ENCODE measurements at regions not wholly inside any gene's neighbourhood (a gene's known extent, or its start where the extent isn't known, plus 50 kb on each side); places are given as distances from the start of the nearest gene placed in this dataset.

GRCh38 chr20:48166082-48166835 lies 381.0 kb upstream of the SULF2 start:
- no peaks in the 10 kb centered on the region for H3K9me3 Mint-ChIP-seq
- no peak overlapping the region for H3K4me3 Mint-ChIP-seq
- no peaks in the 10 kb centered on the region for H3K36me3 Mint-ChIP-seq (ENCODE audit: low read depth)
- DNase-seq (ENCODE audit: low read depth, low spot score): no peak
- H3K4me1 Mint-ChIP-seq: peaks cover 14% of the 10 kb centered on the region
- H3K27ac Mint-ChIP-seq (ENCODE audit: unreplicated experiment): no peak overlapping the region
- peaks cover 11% of the 10 kb centered on the region for H3K27me3 Mint-ChIP-seq (ENCODE audit: low read depth)
- TF ChIP-seq CTCF (conservative IDR thresholded peaks at IDR 0.05): no peak

- peaks cover 11% of the 10 kb centered on the region for H3K27me3 Mint-ChIP-seq (ENCODE audit: low read depth)
- no peak overlapping the region for H3K27ac Mint-ChIP-seq (ENCODE audit: unreplicated experiment)
- no peaks in the 10 kb centered on the region for H3K9me3 Mint-ChIP-seq
- H3K4me1 Mint-ChIP-seq: peaks cover 9% of the 10 kb centered on the region
- H3K36me3 Mint-ChIP-seq (ENCODE audit: low read depth): no peaks in the 10 kb centered on the region
- H3K4me3 Mint-ChIP-seq: no peak overlapping the region
- no peak for TF ChIP-seq CTCF (conservative IDR thresholded peaks at IDR 0.05)
- DNase-seq (ENCODE audit: low read depth, low spot score): no peak
Observed at GRCh38 chr20:48165401-48165685, 380.1 kb upstream of the SULF2 start.

- no peaks in the 10 kb centered on the region for H3K36me3 Mint-ChIP-seq (ENCODE audit: low read depth)
- H3K27me3 Mint-ChIP-seq (ENCODE audit: low read depth): peaks cover 8% of the 10 kb centered on the region
- no peak overlapping the region for H3K27ac Mint-ChIP-seq (ENCODE audit: unreplicated experiment)
- no peaks in the 10 kb centered on the region for H3K9me3 Mint-ChIP-seq
- no peak overlapping the region for H3K4me3 Mint-ChIP-seq
- no peak for TF ChIP-seq CTCF (conservative IDR thresholded peaks at IDR 0.05)
- H3K4me1 Mint-ChIP-seq: peaks cover 9% of the 10 kb centered on the region
- DNase-seq (ENCODE audit: low read depth, low spot score): no peak
Observed at GRCh38 chr20:48164566-48165400, 379.5 kb upstream of the SULF2 start.

GRCh38 chr20:48164034-48164433 lies 378.8 kb upstream of the SULF2 start:
- TF ChIP-seq CTCF (conservative IDR thresholded peaks at IDR 0.05): no peak
- Mint-ChIP-seq H3K36me3 (ENCODE audit: low read depth) (no peaks in the 10 kb centered on the region), H3K27ac (ENCODE audit: unreplicated experiment) (peak overlapping the region; percentile 48), H3K4me1 (peaks cover 9% of the 10 kb centered on the region), H3K27me3 (ENCODE audit: low read depth) (peaks cover 8% of the 10 kb centered on the region), H3K4me3 (no peak overlapping the region), H3K9me3 (no peaks in the 10 kb centered on the region)
- no peak for DNase-seq (ENCODE audit: low read depth, low spot score)

- Mint-ChIP-seq H3K36me3 (ENCODE audit: low read depth) (no peaks in the 10 kb centered on the region), H3K27me3 (ENCODE audit: low read depth) (peaks cover 8% of the 10 kb centered on the region), H3K9me3 (no peaks in the 10 kb centered on the region), H3K27ac (ENCODE audit: unreplicated experiment) (no peak overlapping the region), H3K4me1 (peaks cover 9% of the 10 kb centered on the region), H3K4me3 (no peak overlapping the region)
- no peak for TF ChIP-seq CTCF (conservative IDR thresholded peaks at IDR 0.05)
- DNase-seq (ENCODE audit: low read depth, low spot score): no peak
Observed at GRCh38 chr20:48163505-48163904, 378.2 kb upstream of the SULF2 start.
